Adrenal gland (tissue), 5 donors: ENCODE measurements at regions not wholly inside any gene's neighbourhood (a gene's known extent, or its start where the extent isn't known, plus 50 kb on each side); places are given as distances from the start of the nearest gene placed in this dataset.

ENCODE experiments used
- CTCF ChIP-seq, 6 experiments: fragments of 450-650 bp in 4 of 6; fragments of 200-600 bp in 2 of 6; sonication (generic) in 1 of 6; IDR thresholded peaks; 1 replicate in 5 of 6; 2 replicates in 1 of 6; pipeline versions ENCODE4 v1.5.1 to v1.8.0; 2016 to 2021; ENCODE audit warnings: antibody characterized with exemption in 6 of 6, mild to moderate bottlenecking in 2 of 6, moderate library complexity in 1 of 6
- POLR2A ChIP-seq, 2 donors: fragments of 450-650 bp; IDR thresholded peaks; one replicate each; pipeline ENCODE4 v1.6.1; 2017; ENCODE audit warnings: antibody characterized with exemption in 2 of 2, mild to moderate bottlenecking in 2 of 2, moderate library complexity in 1 of 2
- donor health status: DM: no; HTN: no; CAD: no.

- no peak for TF ChIP-seq CTCF (IDR thresholded peaks at IDR 0.05)
- no peak for TF ChIP-seq POLR2A (IDR thresholded peaks at IDR 0.05)
Observed at GRCh38 chr16:6200861-6201260, 1103.3 kb upstream of the EEF2KMT start.
